ENCODE measurements at regions not wholly inside any gene's neighbourhood (a gene's known extent, or its start where the extent isn't known, plus 50 kb on each side); places are given as distances from the start of the nearest gene placed in this dataset.

DNA sequence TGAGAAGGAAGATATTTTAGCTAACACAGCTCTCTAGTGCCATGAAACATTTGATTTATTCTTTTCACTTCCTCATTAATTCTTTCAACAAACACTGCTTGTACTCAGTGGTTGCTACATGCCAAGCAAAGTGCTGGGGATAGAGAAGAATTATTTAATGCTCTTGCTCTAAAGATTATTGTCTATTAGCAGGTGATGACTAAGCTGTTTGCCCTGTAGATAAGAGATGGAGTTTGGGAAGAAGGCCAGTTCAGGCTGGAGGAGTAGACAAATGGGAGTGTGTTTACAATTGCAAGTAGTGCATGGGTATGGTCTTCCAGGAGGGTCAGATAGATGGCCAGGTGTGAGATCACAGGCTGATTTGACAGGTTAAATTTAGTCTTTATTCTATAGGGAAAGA lies 99.8 kb upstream of the SEL1L start:
- TF ChIP-seq, protein P1, sequence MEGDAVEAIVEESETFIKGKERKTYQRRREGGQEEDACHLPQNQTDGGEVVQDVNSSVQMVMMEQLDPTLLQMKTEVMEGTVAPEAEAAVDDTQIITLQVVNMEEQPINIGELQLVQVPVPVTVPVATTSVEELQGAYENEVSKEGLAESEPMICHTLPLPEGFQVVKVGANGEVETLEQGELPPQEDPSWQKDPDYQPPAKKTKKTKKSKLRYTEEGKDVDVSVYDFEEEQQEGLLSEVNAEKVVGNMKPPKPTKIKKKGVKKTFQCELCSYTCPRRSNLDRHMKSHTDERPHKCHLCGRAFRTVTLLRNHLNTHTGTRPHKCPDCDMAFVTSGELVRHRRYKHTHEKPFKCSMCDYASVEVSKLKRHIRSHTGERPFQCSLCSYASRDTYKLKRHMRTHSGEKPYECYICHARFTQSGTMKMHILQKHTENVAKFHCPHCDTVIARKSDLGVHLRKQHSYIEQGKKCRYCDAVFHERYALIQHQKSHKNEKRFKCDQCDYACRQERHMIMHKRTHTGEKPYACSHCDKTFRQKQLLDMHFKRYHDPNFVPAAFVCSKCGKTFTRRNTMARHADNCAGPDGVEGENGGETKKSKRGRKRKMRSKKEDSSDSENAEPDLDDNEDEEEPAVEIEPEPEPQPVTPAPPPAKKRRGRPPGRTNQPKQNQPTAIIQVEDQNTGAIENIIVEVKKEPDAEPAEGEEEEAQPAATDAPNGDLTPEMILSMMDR (IDR thresholded peaks at IDR 0.05) = no peak
- TF ChIP-seq SIN3A (IDR thresholded peaks at IDR 0.05; ENCODE audit: borderline replicate concordance, insufficient read depth, low read depth, low read length) (no peak), POLR2AphosphoS5 (IDR thresholded peaks at IDR 0.05; ENCODE audit: low read depth, low read length) (no peak)
- TF ChIP-seq, protein P2, sequence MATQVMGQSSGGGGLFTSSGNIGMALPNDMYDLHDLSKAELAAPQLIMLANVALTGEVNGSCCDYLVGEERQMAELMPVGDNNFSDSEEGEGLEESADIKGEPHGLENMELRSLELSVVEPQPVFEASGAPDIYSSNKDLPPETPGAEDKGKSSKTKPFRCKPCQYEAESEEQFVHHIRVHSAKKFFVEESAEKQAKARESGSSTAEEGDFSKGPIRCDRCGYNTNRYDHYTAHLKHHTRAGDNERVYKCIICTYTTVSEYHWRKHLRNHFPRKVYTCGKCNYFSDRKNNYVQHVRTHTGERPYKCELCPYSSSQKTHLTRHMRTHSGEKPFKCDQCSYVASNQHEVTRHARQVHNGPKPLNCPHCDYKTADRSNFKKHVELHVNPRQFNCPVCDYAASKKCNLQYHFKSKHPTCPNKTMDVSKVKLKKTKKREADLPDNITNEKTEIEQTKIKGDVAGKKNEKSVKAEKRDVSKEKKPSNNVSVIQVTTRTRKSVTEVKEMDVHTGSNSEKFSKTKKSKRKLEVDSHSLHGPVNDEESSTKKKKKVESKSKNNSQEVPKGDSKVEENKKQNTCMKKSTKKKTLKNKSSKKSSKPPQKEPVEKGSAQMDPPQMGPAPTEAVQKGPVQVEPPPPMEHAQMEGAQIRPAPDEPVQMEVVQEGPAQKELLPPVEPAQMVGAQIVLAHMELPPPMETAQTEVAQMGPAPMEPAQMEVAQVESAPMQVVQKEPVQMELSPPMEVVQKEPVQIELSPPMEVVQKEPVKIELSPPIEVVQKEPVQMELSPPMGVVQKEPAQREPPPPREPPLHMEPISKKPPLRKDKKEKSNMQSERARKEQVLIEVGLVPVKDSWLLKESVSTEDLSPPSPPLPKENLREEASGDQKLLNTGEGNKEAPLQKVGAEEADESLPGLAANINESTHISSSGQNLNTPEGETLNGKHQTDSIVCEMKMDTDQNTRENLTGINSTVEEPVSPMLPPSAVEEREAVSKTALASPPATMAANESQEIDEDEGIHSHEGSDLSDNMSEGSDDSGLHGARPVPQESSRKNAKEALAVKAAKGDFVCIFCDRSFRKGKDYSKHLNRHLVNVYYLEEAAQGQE (IDR thresholded peaks at IDR 0.05; ENCODE audit: insufficient read depth in 1 of 2, low read depth in 2 of 2, low read length in 1 of 2) = no peak
